Heart right ventricle (tissue), 16 donors: ENCODE measurements at regions not wholly inside any gene's neighbourhood (a gene's known extent, or its start where the extent isn't known, plus 50 kb on each side); places are given as distances from the start of the nearest gene placed in this dataset.

ENCODE experiments used
- ATAC-seq, 8 donors: fragments of 200-7000 bp; cut with Tn5 transposase; one replicate each; pipeline ENCODE4 v1.9.1; 2020; ENCODE audit warnings: mild to moderate bottlenecking in 8 of 8, moderate library complexity in 8 of 8, moderate number of reproducible peaks in 1 of 8
- DNase-seq, 2 donors: peaks; one replicate each; pipeline ENCODE4 v3.0.0-alpha.2; 2020
- H3K27ac ChIP-seq, 10 donors: fragments of 200-600 bp; sonication (generic) in 2 of 10; one replicate each; pipeline versions ENCODE4 v1.5.0 to v1.8.0; 2020 to 2022; ENCODE audit warnings: mild to moderate bottlenecking in 3 of 10
- H3K27me3 ChIP-seq, 7 donors: fragments of 200-600 bp; one replicate each; pipeline ENCODE4 v1.8.0; 2021 to 2022; ENCODE audit warnings: mild to moderate bottlenecking in 2 of 7
- H3K36me3 ChIP-seq, 9 donors: fragments of 200-600 bp; sonication (generic) in 1 of 9; one replicate each; pipeline versions ENCODE4 v1.5.0 to v1.8.0; 2020 to 2022; ENCODE audit warnings: mild to moderate bottlenecking in 2 of 9
- H3K4me1 ChIP-seq, 9 donors: fragments of 200-600 bp; sonication (generic) in 1 of 9; one replicate each; pipeline versions ENCODE4 v1.5.0 to v1.8.0; 2020 to 2022; ENCODE audit warnings: mild to moderate bottlenecking in 4 of 9
- H3K4me3 ChIP-seq, 10 donors: fragments of 200-600 bp; sonication (generic) in 2 of 10; one replicate each; pipeline versions ENCODE4 v1.5.0 to v1.8.0; 2020 to 2022; ENCODE audit warnings: mild to moderate bottlenecking in 7 of 10, moderate library complexity in 2 of 10
- H3K9me3 ChIP-seq, 11 donors: fragments of 200-600 bp in 10 of 11; sonication (generic) in 2 of 11; one replicate each; pipeline versions ENCODE4 v1.5.0 to v1.8.0; 2013 to 2022; ENCODE audit warnings: mild to moderate bottlenecking in 2 of 11, control low read depth in 1 of 11, moderate library complexity in 1 of 11
- WGBS, 2 donors: extraction: QIAGEN DNeasy Blood & Tissue Kit; methylation state at CpG; one replicate each; pipeline ENCODE4 v1.1.7; 2013; ENCODE audit warnings: inconsistent platforms in 1 of 2; 5-methylcytosine and 5-hydroxymethylcytosine counted together
- intact Hi-C, 10 donors: fragments of 100-400 bp; cut with DNase I; formaldehyde crosslinking; loops; one replicate each; pipeline versions ENCODE4 v1.11.1 to v1.14.2; 2022
- TF ChIP-seq, protein P1 (sequence below), 9 donors: fragments of 200-600 bp; sonication (generic) in 2 of 9; IDR thresholded peaks; one replicate each; pipeline versions ENCODE4 v1.5.0 to v1.8.0; 2021 to 2022; ENCODE audit warnings: antibody characterized with exemption in 9 of 9, mild to moderate bottlenecking in 5 of 9, moderate library complexity in 1 of 9
- donor health status: Arrhythmogenic right ventricular cardiomyopathy.
- donor health status: ischemic (EF 13 %, LVEDD 7.1; RV severe dilation, severe dysfunction).
- donor health status: healthy with polysubstance abuse.
- donor health status: DM: no; HTN: yes; CAD: no.
- donor health status: DM: no; HTN: no; CAD: no.
- donor health status: ischemic (EF 25% LVEDD 6.9; RV normal size, moderate dysfunction).
- donor health status: ischemic (EF 25% LVEDD 5.7; RV mildly dilated, moderate dysfunction).
- donor health status: healthy.
- donor health status: DM: yes; HTN: yes; CAD: no.
- donor health status: Ischemic cardiomyopathy.
- donor health status: ischemic (EF 35%, LVEDD 5.7; RV mildly dilated, moderate dysfunction).
- donor health status: nonischemic (EF 11% LVEDD 7.7; RV severe dilation, severe dysfunction).
- donor health status: DM: yes; HTN: yes; CAD: no.
- donor health status: PGD.
- donor health status: ischemic (EF 29% LVEDD 5.4; RV normal size, mild dysfunction).
- donor health status: nonischemic (EF 23%, LVEDD 6.1; RV moderate dilation, normal function).

DNA sequence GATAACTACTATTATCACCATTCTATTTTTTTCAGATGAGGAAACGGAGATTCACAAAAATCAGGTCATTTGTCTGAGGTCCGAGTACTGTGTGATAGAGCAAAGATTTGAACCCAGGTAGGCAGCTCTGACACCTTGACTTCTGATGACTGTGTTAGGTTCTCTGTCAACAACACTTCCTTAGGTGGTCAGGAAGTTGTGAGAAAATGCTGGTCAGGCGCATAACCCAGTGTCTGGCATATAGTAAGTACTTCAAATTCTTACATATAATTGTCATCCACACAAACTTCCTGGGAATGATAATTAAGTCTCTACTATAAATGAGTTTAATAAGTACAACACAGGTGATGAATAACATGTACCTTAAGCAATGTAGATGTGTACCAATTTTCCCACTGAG, 381.5 kb downstream of the NEBL start:
- WGBS, 2 donors: 91 to 93% methylated on average over 3 of the region's 3 CpGs
- intact Hi-C loops: no loop called here
- peaks cover 0 to 3% (median 0%) of the 10 kb centered on the region in 9 donors for H3K4me1 ChIP-seq
- DNase-seq: no peak
- TF ChIP-seq, protein P1, sequence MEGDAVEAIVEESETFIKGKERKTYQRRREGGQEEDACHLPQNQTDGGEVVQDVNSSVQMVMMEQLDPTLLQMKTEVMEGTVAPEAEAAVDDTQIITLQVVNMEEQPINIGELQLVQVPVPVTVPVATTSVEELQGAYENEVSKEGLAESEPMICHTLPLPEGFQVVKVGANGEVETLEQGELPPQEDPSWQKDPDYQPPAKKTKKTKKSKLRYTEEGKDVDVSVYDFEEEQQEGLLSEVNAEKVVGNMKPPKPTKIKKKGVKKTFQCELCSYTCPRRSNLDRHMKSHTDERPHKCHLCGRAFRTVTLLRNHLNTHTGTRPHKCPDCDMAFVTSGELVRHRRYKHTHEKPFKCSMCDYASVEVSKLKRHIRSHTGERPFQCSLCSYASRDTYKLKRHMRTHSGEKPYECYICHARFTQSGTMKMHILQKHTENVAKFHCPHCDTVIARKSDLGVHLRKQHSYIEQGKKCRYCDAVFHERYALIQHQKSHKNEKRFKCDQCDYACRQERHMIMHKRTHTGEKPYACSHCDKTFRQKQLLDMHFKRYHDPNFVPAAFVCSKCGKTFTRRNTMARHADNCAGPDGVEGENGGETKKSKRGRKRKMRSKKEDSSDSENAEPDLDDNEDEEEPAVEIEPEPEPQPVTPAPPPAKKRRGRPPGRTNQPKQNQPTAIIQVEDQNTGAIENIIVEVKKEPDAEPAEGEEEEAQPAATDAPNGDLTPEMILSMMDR (IDR thresholded peaks at IDR 0.05): no peak
- no peak overlapping the region for H3K4me3 ChIP-seq
- no peaks in the 10 kb centered on the region for H3K9me3 ChIP-seq
- H3K36me3 ChIP-seq: no peaks in the 10 kb centered on the region
- H3K27me3 ChIP-seq: no peaks in the 10 kb centered on the region
- no peak overlapping the region for H3K27ac ChIP-seq
- no peak for ATAC-seq

DNA sequence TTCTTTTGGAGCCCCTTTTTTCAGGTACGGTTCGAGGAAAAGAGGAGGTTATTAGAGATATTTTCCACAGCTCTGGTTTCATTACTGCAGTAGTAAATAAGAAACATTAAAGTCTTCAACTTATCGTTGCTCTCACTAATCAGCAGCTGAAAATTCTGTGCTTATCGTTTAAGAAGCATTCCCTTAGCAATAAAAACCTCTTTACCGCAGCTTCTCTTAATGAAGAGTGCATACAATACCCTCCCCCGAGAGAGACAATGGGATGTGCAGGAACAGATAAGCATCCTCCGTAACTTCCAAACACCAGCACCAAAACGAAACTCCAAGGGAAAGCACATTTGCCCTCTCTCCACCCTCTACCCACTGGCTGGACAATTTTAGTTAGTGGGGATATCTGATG, 384.5 kb downstream of the NEBL start:
- whole genome bisulfite sequencing, 2 donors: 61 to 65% methylated on average over 8 of the region's 8 CpGs
- Histone ChIP-seq H3K9me3 (peaks cover 0 to 10% (median 0%) of the 10 kb centered on the region in 11 donors), H3K4me3 (no peak overlapping the region), H3K36me3 (no peaks in the 10 kb centered on the region), H3K4me1 (peaks cover 0 to 3% (median 0%) of the 10 kb centered on the region in 9 donors), H3K27ac (no peak overlapping the region), H3K27me3 (no peaks in the 10 kb centered on the region)
- ATAC-seq (no peak), DNase-seq (no peak)
- TF ChIP-seq, protein P1 (IDR thresholded peaks at IDR 0.05): no peak
- intact Hi-C loops: no loop called here

DNA sequence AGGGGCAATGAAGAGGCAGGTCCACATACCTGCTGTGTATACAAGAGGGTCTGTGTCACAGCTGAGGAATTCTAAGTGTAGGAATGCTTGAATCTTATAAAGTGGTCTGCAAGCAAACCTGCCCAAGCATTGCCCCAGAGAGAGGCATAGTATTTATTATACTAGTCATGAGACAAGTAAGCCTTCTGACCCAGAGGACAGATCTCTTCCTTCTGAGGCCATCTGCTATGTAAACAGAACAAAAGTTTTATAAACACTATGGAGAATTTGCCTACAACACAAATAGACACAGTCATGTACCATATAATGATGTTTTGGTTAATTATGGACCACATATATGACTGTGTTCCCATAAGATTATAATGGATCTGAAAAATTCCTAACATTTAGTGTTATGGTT, 388.2 kb downstream of the NEBL start:
- H3K27ac ChIP-seq: no peak overlapping the region
- H3K4me3 ChIP-seq: no peak overlapping the region
- DNase-seq (no peak), ATAC-seq (no peak)
- intact Hi-C loops: no loop called here
- no peaks in the 10 kb centered on the region for H3K36me3 ChIP-seq
- TF ChIP-seq, protein P1 (IDR thresholded peaks at IDR 0.05): no peak
- no peaks in the 10 kb centered on the region for H3K4me1 ChIP-seq
- H3K27me3 ChIP-seq: no peaks in the 10 kb centered on the region
- H3K9me3 ChIP-seq: peaks cover 0 to 10% (median 0%) of the 10 kb centered on the region in 11 donors

DNA sequence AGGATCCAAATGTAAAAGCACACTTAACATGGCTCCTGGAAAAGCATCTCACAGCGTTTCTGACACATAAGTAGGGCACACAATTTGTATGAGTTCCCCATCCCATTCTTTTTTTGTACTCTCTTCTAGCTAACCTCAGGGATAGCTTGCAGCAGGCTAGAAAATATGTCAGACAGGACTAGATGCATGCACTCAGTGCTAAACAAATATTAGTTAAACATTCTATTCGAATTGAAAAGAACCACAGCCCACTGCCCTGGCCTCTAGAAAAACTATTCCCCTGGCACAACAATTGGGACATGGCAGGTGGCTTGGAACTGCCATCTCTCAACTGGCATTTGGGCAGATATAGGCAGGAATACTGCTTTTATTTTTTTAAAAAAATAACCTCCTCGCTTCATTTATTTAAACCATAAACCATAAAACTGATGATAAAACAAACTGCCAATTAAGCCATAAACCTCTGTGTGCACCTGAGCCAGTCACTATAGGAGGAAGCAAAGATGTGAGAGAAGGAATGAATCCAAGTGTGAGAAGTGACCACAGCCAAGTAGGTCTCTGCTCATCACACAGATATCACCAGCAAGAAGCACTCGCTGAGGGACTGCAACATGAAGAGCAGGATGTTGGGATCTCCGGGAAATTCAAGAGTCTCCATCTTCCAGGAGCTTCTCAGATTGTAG, 394.1 kb downstream of the NEBL start:
- Histone ChIP-seq H3K36me3 (no peaks in the 10 kb centered on the region), H3K4me3 (no peak overlapping the region), H3K27me3 (no peaks in the 10 kb centered on the region), H3K27ac (no peak overlapping the region), H3K9me3 (peaks cover 0 to 5% (median 0%) of the 10 kb centered on the region in 11 donors), H3K4me1 (no peaks in the 10 kb centered on the region)
- intact Hi-C loops: no loop called here
- 82 to 86% methylated on average over 5 of the region's 5 CpGs for WGBS, 2 donors
- DNase-seq (no peak), ATAC-seq (no peak)
- TF ChIP-seq, protein P1 (IDR thresholded peaks at IDR 0.05): no peak
